ENCODE measurements at regions not wholly inside any gene's neighbourhood (a gene's known extent, or its start where the extent isn't known, plus 50 kb on each side); places are given as distances from the start of the nearest gene placed in this dataset.

DNA sequence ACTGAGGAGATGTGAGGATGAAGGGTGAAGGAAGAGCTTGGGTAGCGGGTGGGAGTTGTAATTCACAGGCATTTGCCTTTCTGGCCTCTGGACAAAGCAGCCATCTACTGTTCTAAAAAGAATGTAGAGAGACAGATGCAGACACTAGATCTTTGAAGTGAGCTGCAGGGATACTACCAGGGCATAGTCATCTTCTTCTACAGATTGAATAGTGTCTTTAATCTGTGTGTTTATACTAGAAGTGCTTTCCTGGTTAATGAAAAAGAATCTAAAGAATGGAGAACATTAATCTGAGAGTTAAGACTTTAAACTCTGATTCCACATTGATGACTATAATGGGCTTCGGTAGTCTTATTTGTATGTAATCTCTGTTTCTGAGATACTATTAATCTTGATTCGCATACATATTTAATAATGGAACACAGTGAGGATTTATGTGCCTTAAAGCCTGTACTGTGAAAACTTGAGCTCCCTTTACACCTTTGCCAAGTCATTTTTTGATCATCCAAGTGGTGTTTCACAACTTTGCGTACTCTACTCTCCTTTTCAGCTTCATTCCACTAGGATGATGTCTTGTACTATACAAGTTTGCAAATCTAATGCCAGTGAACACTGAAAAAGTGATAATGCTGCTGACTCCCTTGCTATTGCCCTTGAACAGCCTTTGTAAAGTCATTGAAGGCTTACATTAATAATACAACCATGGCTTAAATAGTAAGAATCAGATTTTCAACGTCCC is 2199.4 kb upstream of the PCDH20 start:
- Histone ChIP-seq H3K27me3 (ENCODE audit: control insufficient read depth in 4 of 4, insufficient read depth in 4 of 4, low read length in 3 of 4) (no peaks in the 10 kb centered on the region), H3K4me1 (ENCODE audit: control insufficient read depth in 4 of 4, insufficient read depth in 4 of 4, low read length in 3 of 4) (no peaks in the 10 kb centered on the region), H3K9ac (ENCODE audit: low read depth in 1 of 2, low read length in 2 of 2) (no peak overlapping the region), H3K27ac (ENCODE audit: low read depth in 1 of 2, low read length in 2 of 2) (no peak overlapping the region), H3K36me3 (ENCODE audit: control insufficient read depth in 4 of 4, insufficient read depth in 3 of 4, low read depth in 1 of 4, low read length in 3 of 4) (no peaks in the 10 kb centered on the region), H3K9me3 (ENCODE audit: control insufficient read depth in 4 of 4, low read length in 3 of 4) (no peaks in the 10 kb centered on the region), H3K4me3 (ENCODE audit: low read depth in 1 of 3, low read length in 3 of 3) (no peak overlapping the region)
- TF ChIP-seq, protein P1, sequence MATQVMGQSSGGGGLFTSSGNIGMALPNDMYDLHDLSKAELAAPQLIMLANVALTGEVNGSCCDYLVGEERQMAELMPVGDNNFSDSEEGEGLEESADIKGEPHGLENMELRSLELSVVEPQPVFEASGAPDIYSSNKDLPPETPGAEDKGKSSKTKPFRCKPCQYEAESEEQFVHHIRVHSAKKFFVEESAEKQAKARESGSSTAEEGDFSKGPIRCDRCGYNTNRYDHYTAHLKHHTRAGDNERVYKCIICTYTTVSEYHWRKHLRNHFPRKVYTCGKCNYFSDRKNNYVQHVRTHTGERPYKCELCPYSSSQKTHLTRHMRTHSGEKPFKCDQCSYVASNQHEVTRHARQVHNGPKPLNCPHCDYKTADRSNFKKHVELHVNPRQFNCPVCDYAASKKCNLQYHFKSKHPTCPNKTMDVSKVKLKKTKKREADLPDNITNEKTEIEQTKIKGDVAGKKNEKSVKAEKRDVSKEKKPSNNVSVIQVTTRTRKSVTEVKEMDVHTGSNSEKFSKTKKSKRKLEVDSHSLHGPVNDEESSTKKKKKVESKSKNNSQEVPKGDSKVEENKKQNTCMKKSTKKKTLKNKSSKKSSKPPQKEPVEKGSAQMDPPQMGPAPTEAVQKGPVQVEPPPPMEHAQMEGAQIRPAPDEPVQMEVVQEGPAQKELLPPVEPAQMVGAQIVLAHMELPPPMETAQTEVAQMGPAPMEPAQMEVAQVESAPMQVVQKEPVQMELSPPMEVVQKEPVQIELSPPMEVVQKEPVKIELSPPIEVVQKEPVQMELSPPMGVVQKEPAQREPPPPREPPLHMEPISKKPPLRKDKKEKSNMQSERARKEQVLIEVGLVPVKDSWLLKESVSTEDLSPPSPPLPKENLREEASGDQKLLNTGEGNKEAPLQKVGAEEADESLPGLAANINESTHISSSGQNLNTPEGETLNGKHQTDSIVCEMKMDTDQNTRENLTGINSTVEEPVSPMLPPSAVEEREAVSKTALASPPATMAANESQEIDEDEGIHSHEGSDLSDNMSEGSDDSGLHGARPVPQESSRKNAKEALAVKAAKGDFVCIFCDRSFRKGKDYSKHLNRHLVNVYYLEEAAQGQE (IDR thresholded peaks at IDR 0.05): no peak
- TF ChIP-seq FOXA1 (IDR thresholded peaks at IDR 0.05): no peak
- TF ChIP-seq NR2F2 (IDR thresholded peaks at IDR 0.05): no peak
- no peak for DNase-seq (ENCODE audit: low spot score)
- WGBS: 63% methylated on average over 5 of the region's 5 CpGs

DNA sequence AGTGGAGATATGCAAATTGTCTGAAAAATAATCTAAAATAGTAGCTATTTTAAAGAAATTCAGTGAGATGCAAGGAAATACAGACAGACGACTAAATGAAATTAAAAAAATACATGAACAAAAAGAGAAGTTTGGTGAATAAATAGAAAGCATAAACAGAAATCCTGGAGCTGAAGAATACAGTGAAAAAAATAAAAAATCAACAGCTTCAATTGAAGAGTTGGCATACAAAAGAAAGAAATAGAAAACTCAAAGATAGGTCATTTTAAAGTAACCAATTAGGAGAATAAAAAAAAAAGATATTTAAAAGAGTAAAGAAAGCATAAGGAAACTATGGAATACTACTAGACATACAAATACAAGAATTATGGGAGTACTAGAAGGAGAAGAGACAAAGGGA is 2191.5 kb upstream of the PCDH20 start:
- TF ChIP-seq SP1 (IDR thresholded peaks at IDR 0.05) (no peak), FOXA1 (IDR thresholded peaks at IDR 0.05) (no peak), JUND (IDR thresholded peaks at IDR 0.05) (no peak), GABPA (IDR thresholded peaks at IDR 0.05 in 1 of 2, conservative IDR thresholded peaks at IDR 0.05 in 1 of 2) (no peak), HNF4A (conservative IDR thresholded peaks at IDR 0.05) (no peak), TAF1 (conservative IDR thresholded peaks at IDR 0.05) (no peak), EGR1 (IDR thresholded peaks at IDR 0.05; ENCODE audit: low read depth in 2 of 2) (no peak), YY1 (IDR thresholded peaks at IDR 0.05) (no peak), FOXA2 (IDR thresholded peaks at IDR 0.05) (no peak)
- TF ChIP-seq, protein P2, sequence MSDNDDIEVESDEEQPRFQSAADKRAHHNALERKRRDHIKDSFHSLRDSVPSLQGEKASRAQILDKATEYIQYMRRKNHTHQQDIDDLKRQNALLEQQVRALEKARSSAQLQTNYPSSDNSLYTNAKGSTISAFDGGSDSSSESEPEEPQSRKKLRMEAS (IDR thresholded peaks at IDR 0.05): no peak
- TF ChIP-seq, protein P3, sequence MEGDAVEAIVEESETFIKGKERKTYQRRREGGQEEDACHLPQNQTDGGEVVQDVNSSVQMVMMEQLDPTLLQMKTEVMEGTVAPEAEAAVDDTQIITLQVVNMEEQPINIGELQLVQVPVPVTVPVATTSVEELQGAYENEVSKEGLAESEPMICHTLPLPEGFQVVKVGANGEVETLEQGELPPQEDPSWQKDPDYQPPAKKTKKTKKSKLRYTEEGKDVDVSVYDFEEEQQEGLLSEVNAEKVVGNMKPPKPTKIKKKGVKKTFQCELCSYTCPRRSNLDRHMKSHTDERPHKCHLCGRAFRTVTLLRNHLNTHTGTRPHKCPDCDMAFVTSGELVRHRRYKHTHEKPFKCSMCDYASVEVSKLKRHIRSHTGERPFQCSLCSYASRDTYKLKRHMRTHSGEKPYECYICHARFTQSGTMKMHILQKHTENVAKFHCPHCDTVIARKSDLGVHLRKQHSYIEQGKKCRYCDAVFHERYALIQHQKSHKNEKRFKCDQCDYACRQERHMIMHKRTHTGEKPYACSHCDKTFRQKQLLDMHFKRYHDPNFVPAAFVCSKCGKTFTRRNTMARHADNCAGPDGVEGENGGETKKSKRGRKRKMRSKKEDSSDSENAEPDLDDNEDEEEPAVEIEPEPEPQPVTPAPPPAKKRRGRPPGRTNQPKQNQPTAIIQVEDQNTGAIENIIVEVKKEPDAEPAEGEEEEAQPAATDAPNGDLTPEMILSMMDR (IDR thresholded peaks at IDR 0.05; ENCODE audit: low read depth, low read length, missing input control): no peak
- TF ChIP-seq, protein P1 (IDR thresholded peaks at IDR 0.05): no peak
- Histone ChIP-seq H3K27ac (ENCODE audit: low read depth in 1 of 2, low read length in 2 of 2) (no peak overlapping the region), H3K27me3 (ENCODE audit: control insufficient read depth in 4 of 4, insufficient read depth in 4 of 4, low read length in 3 of 4) (no peaks in the 10 kb centered on the region), H3K4me3 (ENCODE audit: low read depth in 1 of 3, low read length in 3 of 3) (no peak overlapping the region), H3K9ac (ENCODE audit: low read depth in 1 of 2, low read length in 2 of 2) (no peak overlapping the region), H3K36me3 (ENCODE audit: control insufficient read depth in 4 of 4, insufficient read depth in 3 of 4, low read depth in 1 of 4, low read length in 3 of 4) (no peaks in the 10 kb centered on the region), H3K4me1 (ENCODE audit: control insufficient read depth in 4 of 4, insufficient read depth in 4 of 4, low read length in 3 of 4) (no peaks in the 10 kb centered on the region), H3K9me3 (ENCODE audit: control insufficient read depth in 4 of 4, low read length in 3 of 4) (peaks cover 0 to 4% (median 0%) of the 10 kb centered on the region in 4 donors)
- 72% methylated on average over 1 of the region's 1 CpG for WGBS
- no peak for DNase-seq (ENCODE audit: low spot score)

Measured in liver (tissue), 8 donors.